ENCODE measurements at regions not wholly inside any gene's neighbourhood (a gene's known extent, or its start where the extent isn't known, plus 50 kb on each side); places are given as distances from the start of the nearest gene placed in this dataset.
"Not testable (repeated sequence)": the region's sequence is repeated elsewhere in the genome, so short reads cannot be mapped to it uniquely, and the experiment has no call there.

- DNase-seq (no peak), ATAC-seq (no peak)
Measured at GRCh38 chr10:118870467-118871243, 115.9 kb upstream of the CACUL1 start.

- no peak for ATAC-seq
- no peak for DNase-seq
Measured at GRCh38 chr10:118871244-118871865, 116.6 kb upstream of the CACUL1 start.

- ATAC-seq (no peak), DNase-seq (no peak)
Measured at GRCh38 chr10:118873091-118873737, 118.4 kb upstream of the CACUL1 start.

- DNase-seq (no peak), ATAC-seq (no peak)
Measured at GRCh38 chr10:118873738-118874105, 119.0 kb upstream of the CACUL1 start.

- ATAC-seq (no peak), DNase-seq (no peak)
Measured at GRCh38 chr10:118874171-118874570, 119.4 kb upstream of the CACUL1 start.

GRCh38 chr10:118875087-118875486 is 120.3 kb upstream of the CACUL1 start:
- DNase-seq (no peak), ATAC-seq (no peak)

GRCh38 chr10:118882741-118883140 is 128.0 kb upstream of the CACUL1 start:
- no peak for DNase-seq

GRCh38 chr10:118892255-118892654 is 137.3 kb upstream of the NANOS1 start:
- no peak for DNase-seq

More at GRCh38 chr10:118882741-118883140, 128.0 kb upstream of the CACUL1 start:
- ATAC-seq = no peak

GRCh38 chr10:118894891-118895290 is 134.6 kb upstream of the NANOS1 start:
- not testable (repeated sequence) for DNase-seq, ATAC-seq

More at GRCh38 chr10:118892255-118892654, 137.3 kb upstream of the NANOS1 start:
- ATAC-seq = no peak

- DNase-seq (no peak), ATAC-seq (no peak)
Measured at GRCh38 chr10:118900617-118901016, 128.9 kb upstream of the NANOS1 start.

- no peak for ATAC-seq
- no peak for DNase-seq
Measured at GRCh38 chr10:118901380-118901779, 128.1 kb upstream of the NANOS1 start.

- DNase-seq (no peak), ATAC-seq (no peak)
Measured at GRCh38 chr10:118901906-118902305, 127.6 kb upstream of the NANOS1 start.

GRCh38 chr10:118902656-118903055 is 126.9 kb upstream of the NANOS1 start:
- ATAC-seq, DNase-seq: not testable (repeated sequence)

GRCh38 chr10:118903251-118903650 is 126.3 kb upstream of the NANOS1 start:
- ATAC-seq = no peak
- no peak for DNase-seq

- no peak for DNase-seq
- no peak for ATAC-seq
Measured at GRCh38 chr10:118903691-118904090, 125.8 kb upstream of the NANOS1 start.

- DNase-seq = no peak
- no peak for ATAC-seq
Measured at GRCh38 chr10:118904286-118904685, 125.2 kb upstream of the NANOS1 start.

- ATAC-seq = no peak
Measured at GRCh38 chr10:118907051-118907450, 122.5 kb upstream of the NANOS1 start.

GRCh38 chr10:118908557-118909256 is 120.8 kb upstream of the NANOS1 start:
- no peak for ATAC-seq
- DNase-seq = no peak

More at GRCh38 chr10:118907051-118907450, 122.5 kb upstream of the NANOS1 start:
- DNase-seq = no peak

- no peak for DNase-seq
- ATAC-seq = no peak
Measured at GRCh38 chr10:118910702-118911101, 118.8 kb upstream of the NANOS1 start.

- DNase-seq (no peak), ATAC-seq (no peak)
Measured at GRCh38 chr10:118911363-118911762, 118.2 kb upstream of the NANOS1 start.

GRCh38 chr10:118912961-118913600 is 116.4 kb upstream of the NANOS1 start:
- DNase-seq = no peak
- no peak for ATAC-seq

GRCh38 chr10:118913825-118914224 is 115.7 kb upstream of the NANOS1 start:
- no peak for ATAC-seq
- DNase-seq = no peak
